ENCODE measurements at regions not wholly inside any gene's neighbourhood (a gene's known extent, or its start where the extent isn't known, plus 50 kb on each side); places are given as distances from the start of the nearest gene placed in this dataset.

- DNase-seq (ENCODE audit: low spot score): no peak
These were observed 470.3 kb downstream of the VRK1 start for GRCh38 chr14:97267509-97267908.

- no peak for DNase-seq (ENCODE audit: low spot score)
These were observed 470.9 kb downstream of the VRK1 start for GRCh38 chr14:97268097-97268496.

- no peak for DNase-seq (ENCODE audit: low spot score)
These were observed 473.1 kb downstream of the VRK1 start for GRCh38 chr14:97270308-97270707.

GRCh38 chr14:97271451-97271960 is 474.3 kb downstream of the VRK1 start:
- DNase-seq (ENCODE audit: low spot score): no peak

GRCh38 chr14:97273540-97273939 is 476.4 kb downstream of the VRK1 start:
- no peak for DNase-seq (ENCODE audit: low spot score)

GRCh38 chr14:97274626-97275025 is 477.4 kb downstream of the VRK1 start:
- no peak for DNase-seq (ENCODE audit: low spot score)

GRCh38 chr14:97275276-97275675 is 478.1 kb downstream of the VRK1 start:
- DNase-seq (ENCODE audit: low spot score): no peak

- DNase-seq (ENCODE audit: low spot score): no peak
These were observed 479.4 kb downstream of the VRK1 start for GRCh38 chr14:97276573-97276972.

- DNase-seq (ENCODE audit: low spot score): no peak
These were observed 480.5 kb downstream of the VRK1 start for GRCh38 chr14:97277711-97278110.

GRCh38 chr14:97280526-97280925 is 483.3 kb downstream of the VRK1 start:
- no peak for DNase-seq (ENCODE audit: low spot score)

- no peak for DNase-seq (ENCODE audit: low spot score)
These were observed 484.6 kb downstream of the VRK1 start for GRCh38 chr14:97281741-97282140.

- no peak for DNase-seq (ENCODE audit: low spot score)
These were observed 485.2 kb downstream of the VRK1 start for GRCh38 chr14:97282210-97283004.

GRCh38 chr14:97283005-97283403 is 485.8 kb downstream of the VRK1 start:
- no peak for DNase-seq (ENCODE audit: low spot score)

- no peak for DNase-seq (ENCODE audit: low spot score)
These were observed 486.2 kb downstream of the VRK1 start for GRCh38 chr14:97283426-97283825.

- DNase-seq (ENCODE audit: low spot score): no peak
These were observed 486.7 kb downstream of the VRK1 start for GRCh38 chr14:97283841-97284240.

GRCh38 chr14:97287956-97288355 is 490.8 kb downstream of the VRK1 start:
- no peak for DNase-seq (ENCODE audit: low spot score)

GRCh38 chr14:97290065-97290464 is 492.9 kb downstream of the VRK1 start:
- DNase-seq (ENCODE audit: low spot score): no peak

- DNase-seq (ENCODE audit: low spot score): no peak
These were observed 493.8 kb downstream of the VRK1 start for GRCh38 chr14:97290977-97291376.

- DNase-seq (ENCODE audit: low spot score): no peak
These were observed 496.5 kb downstream of the VRK1 start for GRCh38 chr14:97293659-97294058.

GRCh38 chr14:97295108-97295710 is 498.0 kb downstream of the VRK1 start:
- no peak for DNase-seq (ENCODE audit: low spot score)

- DNase-seq (ENCODE audit: low spot score): no peak
These were observed 499.0 kb downstream of the VRK1 start for GRCh38 chr14:97296176-97296575.

- no peak for DNase-seq (ENCODE audit: low spot score)
These were observed 499.9 kb downstream of the VRK1 start for GRCh38 chr14:97297100-97297499.

GRCh38 chr14:97298331-97298730 is 501.1 kb downstream of the VRK1 start:
- DNase-seq (ENCODE audit: low spot score): peak; percentile 12

GRCh38 chr14:97298736-97299135 is 501.6 kb downstream of the VRK1 start:
- no peak for DNase-seq (ENCODE audit: low spot score)

All from HuH-7 (cell line).